AML-193 (cell line): ENCODE measurements at regions not wholly inside any gene's neighbourhood (a gene's known extent, or its start where the extent isn't known, plus 50 kb on each side); places are given as distances from the start of the nearest gene placed in this dataset.
"Not testable (repeated sequence)": the region's sequence is repeated elsewhere in the genome, so short reads cannot be mapped to it uniquely, and the experiment has no call there.

Experiments
- DNase-seq, 2 experiments: peaks; one replicate each; lab custom pipeline; 2025; lab: John Stamatoyannopoulos, UW

- DNase-seq = no peak
Observed at GRCh38 chr12:4156317-4156716, 117.2 kb upstream of the CCND2 start.

GRCh38 chr12:4154672-4155225 lies 118.8 kb upstream of the CCND2 start:
- DNase-seq = no peak

- peak; percentile 47 for DNase-seq
Observed at GRCh38 chr12:4153343-4153892, 120.1 kb upstream of the CCND2 start.

- DNase-seq = no peak
Observed at GRCh38 chr12:4152145-4152795, 121.3 kb upstream of the CCND2 start.

- no peak for DNase-seq
Observed at GRCh38 chr12:4151362-4152121, 122.0 kb upstream of the CCND2 start.

GRCh38 chr12:4150355-4150754 lies 123.2 kb upstream of the CCND2 start:
- not testable (repeated sequence) for DNase-seq

GRCh38 chr12:4148418-4149056 lies 125.0 kb upstream of the CCND2 start:
- peak; percentile 30 to 52 for DNase-seq

- DNase-seq = peak in 1 of 2 experiments; percentile 14
Observed at GRCh38 chr12:4147031-4147481, 126.5 kb upstream of the CCND2 start.

- no peak for DNase-seq
Observed at GRCh38 chr12:4145990-4146859, 127.3 kb upstream of the CCND2 start.

- DNase-seq = no peak
Observed at GRCh38 chr12:4144676-4145075, 128.9 kb upstream of the CCND2 start.

- DNase-seq = no peak
Observed at GRCh38 chr12:4143896-4144295, 129.7 kb upstream of the CCND2 start.

GRCh38 chr12:4141348-4142270 lies 132.0 kb upstream of the CCND2 start:
- DNase-seq = no peak

- DNase-seq = no peak
Observed at GRCh38 chr12:4140581-4141301, 132.8 kb upstream of the CCND2 start.

GRCh38 chr12:4139191-4139590 lies 134.4 kb upstream of the CCND2 start:
- DNase-seq = no peak

GRCh38 chr12:4138532-4138931 lies 135.0 kb upstream of the CCND2 start:
- not testable (repeated sequence) for DNase-seq

- DNase-seq = no peak
Observed at GRCh38 chr12:4138051-4138450, 135.5 kb upstream of the CCND2 start.

- no peak for DNase-seq
Observed at GRCh38 chr12:4137441-4137840, 136.1 kb upstream of the CCND2 start.

- no peak for DNase-seq
Observed at GRCh38 chr12:4137015-4137414, 136.5 kb upstream of the CCND2 start.

- peak; percentile 34 for DNase-seq
Observed at GRCh38 chr12:4135919-4136605, 137.5 kb upstream of the CCND2 start.
